GM12878 (cell line): ENCODE measurements at regions not wholly inside any gene's neighbourhood (a gene's known extent, or its start where the extent isn't known, plus 50 kb on each side); places are given as distances from the start of the nearest gene placed in this dataset.

Experiments
- ATAC-seq: fragments of 200-7000 bp; cut with Tn5 transposase; 3 replicates; pipeline ENCODE4 v1.9.1; 2020; ENCODE audit warnings: mild to moderate bottlenecking, moderate library complexity
- BruUV-seq: library from RNA; stranded (reverse); fragments of 400-500 nt; replicated peaks from 2 replicates; lab custom pipeline; 2021; lab: Mats Ljungman, UMichigan
- CTCF ChIA-PET: fragments of 300-600 bp; sonication (Branson Sonifier 250); formaldehyde crosslinking; extraction: SDS; loops from one replicate; lab custom pipeline; 2021; ENCODE audit warnings: inconsistent platforms; lab: Yijun Ruan, JAX
- POLR2A ChIA-PET: fragments of 350-600 bp; formaldehyde crosslinking; extraction: SDS; loops from one replicate; lab custom pipeline; 2021; ENCODE audit warnings: inconsistent platforms; lab: Charles Lee
- RAD21 ChIA-PET: fragments of 300-600 bp; sonication (Branson Sonifier 250); formaldehyde crosslinking; loops from one replicate; lab custom pipeline; 2023; ENCODE audit warnings: antibody characterized with exemption; ENCODE audit not compliant: unreplicated experiment; lab: Charles Lee
- SMC1A ChIA-PET: fragments of 300-600 bp; sonication (Branson Sonifier 250); formaldehyde crosslinking; loops from one replicate; lab custom pipeline; 2023; ENCODE audit not compliant: unreplicated experiment, uncharacterized antibody; lab: Charles Lee
- DNase-seq: peaks from one replicate; pipeline ENCODE4 v3.0.0-alpha.2; 2011; ENCODE audit warnings: low read depth, low spot score
- FAIRE-seq: peaks from 3 replicates; lab custom pipeline; 2011; peaks lifted over from hg19 to GRCh38; lab: Jason Lieb, UNC
- H2AFZ ChIP-seq: 2 replicates; pipeline ENCODE4 v1.6.0; 2011; ENCODE audit warnings: low read depth, low read length, control low read depth; ENCODE audit not compliant: control insufficient read depth
- H3K27ac ChIP-seq: 2 replicates; pipeline ENCODE4 v1.5.1; 2011; ENCODE audit warnings: control low read depth; ENCODE audit not compliant: control insufficient read depth, insufficient read depth
- H3K27me3 ChIP-seq, 2 experiments: replicated peaks in 1 of 2; 2 replicates each; pipeline versions ENCODE4 v1.6.0 to v1.6.1; 2011; ENCODE audit warnings: low read length in 1 of 2; ENCODE audit not compliant: control insufficient read depth in 2 of 2, insufficient read depth in 2 of 2
- H3K36me3 ChIP-seq, 2 experiments: 2 replicates each; pipeline ENCODE4 v1.5.1; 2011; ENCODE audit warnings: low read length in 1 of 2; ENCODE audit not compliant: control insufficient read depth in 2 of 2, insufficient read depth in 2 of 2
- H3K4me1 ChIP-seq: 2 replicates; pipeline ENCODE4 v1.6.1; 2011; ENCODE audit warnings: mild to moderate bottlenecking, low read length, moderate library complexity, mixed read lengths; ENCODE audit not compliant: control insufficient read depth, insufficient read depth
- H3K4me2 ChIP-seq: 2 replicates; pipeline ENCODE4 v1.6.0; 2011; ENCODE audit warnings: control low read depth; ENCODE audit not compliant: control insufficient read depth, insufficient read depth
- H3K4me3 ChIP-seq: fragments of 200-600 bp; sonication (generic); 2 replicates; pipeline ENCODE4 v1.5.1; 2016
- H3K79me2 ChIP-seq: 2 replicates; pipeline ENCODE4 v1.6.0; 2011; ENCODE audit warnings: low read length; ENCODE audit not compliant: control insufficient read depth, insufficient read depth
- H3K9ac ChIP-seq: 2 replicates; pipeline ENCODE4 v1.8.0; 2011; ENCODE audit warnings: low read length, control low read depth, mixed read lengths; ENCODE audit not compliant: control insufficient read depth, insufficient read depth
- H3K9me3 ChIP-seq: replicated peaks from 3 replicates; pipeline ENCODE4 v1.5.1; 2011; ENCODE audit warnings: mild to moderate bottlenecking, low read length; ENCODE audit not compliant: control insufficient read depth, insufficient read depth
- H4K20me1 ChIP-seq: 2 replicates; pipeline ENCODE4 v1.6.0; 2011; ENCODE audit not compliant: control insufficient read depth, insufficient read depth
- BCL11A ChIP-seq: IDR thresholded peaks from 2 replicates; pipeline ENCODE4 v1.6.1; 2011; ENCODE audit warnings: low read depth, low read length
- CBX5 ChIP-seq: sonication (generic); IDR thresholded peaks from 2 replicates; pipeline ENCODE4 v1.6.1; 2016; ENCODE audit warnings: low read depth, moderate library complexity, mild to moderate bottlenecking, inconsistent platforms
- CREB1 ChIP-seq: IDR thresholded peaks from 2 replicates; pipeline ENCODE4 v1.6.1; 2012; ENCODE audit warnings: low read depth, mild to moderate bottlenecking, inconsistent platforms
- EP300 ChIP-seq, 2 experiments: fragments of 150-350 bp in 1 of 2; IDR thresholded peaks; 2 replicates each; pipeline ENCODE4 v1.6.1; 2011 to 2012; ENCODE audit warnings: low read depth in 2 of 2, low read length in 2 of 2, borderline replicate concordance in 1 of 2, improper control_type of control experiment in 1 of 2, inconsistent platforms in 1 of 2; ENCODE audit not compliant: control insufficient read depth in 1 of 2
- HDAC6 ChIP-seq: fragments of 200-600 bp; sonication (generic); IDR thresholded peaks from one replicate; pipeline ENCODE4 v1.8.0; 2017; ENCODE audit warnings: antibody characterized with exemption; ENCODE audit not compliant: unreplicated experiment
- IRF4 ChIP-seq: IDR thresholded peaks from 2 replicates; pipeline ENCODE4 v1.6.1; 2011; ENCODE audit warnings: low read depth, low read length
- MYB ChIP-seq: fragments of 150-350 bp; IDR thresholded peaks from 2 replicates; pipeline ENCODE4 v1.6.1; 2014; ENCODE audit warnings: mild to moderate bottlenecking, low read depth, low read length, borderline replicate concordance
- NR2C2 ChIP-seq: IDR thresholded peaks from 2 replicates; pipeline ENCODE4 v1.6.1; 2011; ENCODE audit warnings: borderline replicate concordance, low read depth; ENCODE audit not compliant: control insufficient read depth, insufficient read length
- POLR2AphosphoS2 ChIP-seq: IDR thresholded peaks from 2 replicates; pipeline ENCODE4 v1.6.1; 2011; ENCODE audit warnings: low read depth, mild to moderate bottlenecking, low read length, improper control_type of control experiment, moderate library complexity
- RELA ChIP-seq: fragments of 450-650 bp; IDR thresholded peaks from 2 replicates; pipeline ENCODE4 v1.8.0; 2014; ENCODE audit warnings: borderline replicate concordance; ENCODE audit not compliant: partially characterized antibody
- SIN3A ChIP-seq: IDR thresholded peaks from 2 replicates; pipeline ENCODE4 v1.6.1; 2012; ENCODE audit warnings: low read depth, low read length, improper control_type of control experiment
- SMAD1 ChIP-seq: fragments of 450-650 bp; IDR thresholded peaks from 2 replicates; pipeline ENCODE4 v1.6.1; 2018; ENCODE audit warnings: mild to moderate bottlenecking, low read depth; ENCODE audit not compliant: partially characterized antibody
- STAT3 ChIP-seq: IDR thresholded peaks from 2 replicates; pipeline ENCODE4 v1.6.1; 2011; ENCODE audit warnings: low read depth, low read length, improper control_type of control experiment
- TCF7 ChIP-seq: IDR thresholded peaks from 2 replicates; pipeline ENCODE4 v1.6.1; 2014; ENCODE audit warnings: antibody characterized with exemption, borderline replicate concordance
- WGBS: methylation state at CpG from one replicate; pipeline ENCODE4 v1.1.6; 2016; ENCODE audit warnings: low lambda C conversion rate; ENCODE audit not compliant: insufficient replicate concordance, insufficient coverage; ENCODE audit errors: missing lambda C conversion rate; 5-methylcytosine and 5-hydroxymethylcytosine counted together
- in situ Hi-C: fragments of 300-500 bp; cut with MboI; formaldehyde crosslinking; loops from 9 replicates; pipeline ENCODE4 v1.14.3; 2018; ENCODE audit warnings: mixed read lengths
- intact Hi-C: fragments of 100-400 bp; cut with micrococcal nuclease; formaldehyde crosslinking; loops from one replicate; pipeline ENCODE4 v1.14.2; 2022; ENCODE audit not compliant: unreplicated experiment
- TF ChIP-seq, protein P1 (sequence below): fragments of 450-650 bp; IDR thresholded peaks from 2 replicates; pipeline ENCODE4 v1.6.1; 2017; ENCODE audit warnings: mild to moderate bottlenecking, moderate library complexity
- TF ChIP-seq, protein P2 (sequence below): fragments of 450-650 bp; formaldehyde crosslinking; IDR thresholded peaks from 2 replicates; pipeline ENCODE4 v1.4.0; 2022; ENCODE audit warnings: mild to moderate bottlenecking, moderate library complexity

DNA sequence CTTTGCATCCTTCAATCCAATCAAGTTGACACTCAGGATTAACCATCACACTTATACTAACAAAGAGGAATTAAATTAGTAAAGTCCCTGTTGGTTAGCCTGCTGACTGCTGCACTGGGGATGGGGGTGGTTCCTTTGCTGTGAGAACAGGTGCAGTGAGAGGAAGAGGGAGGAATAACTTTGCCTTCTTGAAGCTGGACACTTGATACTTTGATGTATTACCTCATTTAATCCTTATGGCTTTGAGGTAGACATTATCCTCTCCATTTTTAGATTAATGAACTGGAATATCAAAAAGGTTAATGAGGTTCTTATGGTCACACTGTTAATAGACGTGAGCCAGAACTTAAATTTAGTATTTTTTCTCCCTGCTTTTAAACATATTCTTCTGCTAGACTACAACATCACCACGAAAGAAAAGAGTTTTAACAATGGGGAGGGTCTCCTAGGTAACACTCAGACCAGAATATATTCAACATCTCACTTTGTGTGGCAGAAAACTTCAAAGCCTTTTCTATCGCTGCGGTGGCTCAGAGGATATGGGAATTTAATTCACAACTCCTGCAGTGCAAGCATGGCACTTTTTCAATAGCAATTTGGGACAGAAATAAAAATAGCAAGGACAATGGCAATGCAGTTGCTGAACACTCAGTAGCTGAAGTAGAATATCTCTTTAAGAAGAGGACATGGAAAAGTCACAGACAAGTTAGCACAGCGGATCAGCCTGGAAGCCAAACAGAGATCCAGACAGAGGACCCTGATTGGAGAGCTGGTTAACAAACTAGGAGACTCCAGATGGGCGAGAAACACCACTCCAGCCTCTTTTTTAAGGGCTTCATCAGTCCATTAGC lies 68.8 kb upstream of the DNAH14 start:
- no peaks in the 10 kb centered on the region for H3K36me3 ChIP-seq
- H3K4me3 ChIP-seq: no peak overlapping the region
- no peaks in the 10 kb centered on the region for H3K79me2 ChIP-seq
- no peaks in the 10 kb centered on the region for H3K4me1 ChIP-seq
- BruUV-seq: no TSS peak
- H3K4me2 ChIP-seq: no peak overlapping the region
- ChIA-PET RAD21 (interaction anchor here (0.8 to 1.8 kb wide), 2 partner anchors 34 to 62 kb away, joined by 4 read pairs; no protein-coding TSS in a partner anchor), POLR2A (no interaction called here), SMC1A (interaction anchor here (2.8 kb wide), 1 partner anchor 62 kb away, joined by 7 read pairs; no protein-coding TSS in a partner anchor), CTCF (interaction anchor here (1.9 to 3.1 kb wide), 3 partner anchors 10 to 347 kb away, joined by 6 to 19 read pairs (median 6); no protein-coding TSS in a partner anchor)
- WGBS: 50% methylated on average over 6 of the region's 6 CpGs
- H3K9me3 ChIP-seq: no peaks in the 10 kb centered on the region; the same call in 2 of the 3 replicates
- TF ChIP-seq, protein P1, sequence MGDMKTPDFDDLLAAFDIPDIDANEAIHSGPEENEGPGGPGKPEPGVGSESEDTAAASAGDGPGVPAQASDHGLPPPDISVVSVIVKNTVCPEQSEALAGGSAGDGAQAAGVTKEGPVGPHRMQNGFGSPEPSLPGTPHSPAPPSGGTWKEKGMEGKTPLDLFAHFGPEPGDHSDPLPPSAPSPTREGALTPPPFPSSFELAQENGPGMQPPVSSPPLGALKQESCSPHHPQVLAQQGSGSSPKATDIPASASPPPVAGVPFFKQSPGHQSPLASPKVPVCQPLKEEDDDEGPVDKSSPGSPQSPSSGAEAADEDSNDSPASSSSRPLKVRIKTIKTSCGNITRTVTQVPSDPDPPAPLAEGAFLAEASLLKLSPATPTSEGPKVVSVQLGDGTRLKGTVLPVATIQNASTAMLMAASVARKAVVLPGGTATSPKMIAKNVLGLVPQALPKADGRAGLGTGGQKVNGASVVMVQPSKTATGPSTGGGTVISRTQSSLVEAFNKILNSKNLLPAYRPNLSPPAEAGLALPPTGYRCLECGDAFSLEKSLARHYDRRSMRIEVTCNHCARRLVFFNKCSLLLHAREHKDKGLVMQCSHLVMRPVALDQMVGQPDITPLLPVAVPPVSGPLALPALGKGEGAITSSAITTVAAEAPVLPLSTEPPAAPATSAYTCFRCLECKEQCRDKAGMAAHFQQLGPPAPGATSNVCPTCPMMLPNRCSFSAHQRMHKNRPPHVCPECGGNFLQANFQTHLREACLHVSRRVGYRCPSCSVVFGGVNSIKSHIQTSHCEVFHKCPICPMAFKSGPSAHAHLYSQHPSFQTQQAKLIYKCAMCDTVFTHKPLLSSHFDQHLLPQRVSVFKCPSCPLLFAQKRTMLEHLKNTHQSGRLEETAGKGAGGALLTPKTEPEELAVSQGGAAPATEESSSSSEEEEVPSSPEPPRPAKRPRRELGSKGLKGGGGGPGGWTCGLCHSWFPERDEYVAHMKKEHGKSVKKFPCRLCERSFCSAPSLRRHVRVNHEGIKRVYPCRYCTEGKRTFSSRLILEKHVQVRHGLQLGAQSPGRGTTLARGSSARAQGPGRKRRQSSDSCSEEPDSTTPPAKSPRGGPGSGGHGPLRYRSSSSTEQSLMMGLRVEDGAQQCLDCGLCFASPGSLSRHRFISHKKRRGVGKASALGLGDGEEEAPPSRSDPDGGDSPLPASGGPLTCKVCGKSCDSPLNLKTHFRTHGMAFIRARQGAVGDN: no peak
- TF ChIP-seq EP300 (IDR thresholded peaks at IDR 0.05; ENCODE audit: borderline replicate concordance in 1 of 2, control insufficient read depth in 1 of 2, low read depth in 2 of 2, low read length in 2 of 2) (no peak), POLR2AphosphoS2 (no peak), CREB1 (no peak), SIN3A (no peak), CBX5 (no peak), HDAC6 (no peak), NR2C2 (no peak), MYB (no peak), IRF4 (no peak), TCF7 (no peak), STAT3 (no peak), BCL11A (no peak), RELA (no peak), SMAD1 (no peak)
- TF ChIP-seq, protein P2, sequence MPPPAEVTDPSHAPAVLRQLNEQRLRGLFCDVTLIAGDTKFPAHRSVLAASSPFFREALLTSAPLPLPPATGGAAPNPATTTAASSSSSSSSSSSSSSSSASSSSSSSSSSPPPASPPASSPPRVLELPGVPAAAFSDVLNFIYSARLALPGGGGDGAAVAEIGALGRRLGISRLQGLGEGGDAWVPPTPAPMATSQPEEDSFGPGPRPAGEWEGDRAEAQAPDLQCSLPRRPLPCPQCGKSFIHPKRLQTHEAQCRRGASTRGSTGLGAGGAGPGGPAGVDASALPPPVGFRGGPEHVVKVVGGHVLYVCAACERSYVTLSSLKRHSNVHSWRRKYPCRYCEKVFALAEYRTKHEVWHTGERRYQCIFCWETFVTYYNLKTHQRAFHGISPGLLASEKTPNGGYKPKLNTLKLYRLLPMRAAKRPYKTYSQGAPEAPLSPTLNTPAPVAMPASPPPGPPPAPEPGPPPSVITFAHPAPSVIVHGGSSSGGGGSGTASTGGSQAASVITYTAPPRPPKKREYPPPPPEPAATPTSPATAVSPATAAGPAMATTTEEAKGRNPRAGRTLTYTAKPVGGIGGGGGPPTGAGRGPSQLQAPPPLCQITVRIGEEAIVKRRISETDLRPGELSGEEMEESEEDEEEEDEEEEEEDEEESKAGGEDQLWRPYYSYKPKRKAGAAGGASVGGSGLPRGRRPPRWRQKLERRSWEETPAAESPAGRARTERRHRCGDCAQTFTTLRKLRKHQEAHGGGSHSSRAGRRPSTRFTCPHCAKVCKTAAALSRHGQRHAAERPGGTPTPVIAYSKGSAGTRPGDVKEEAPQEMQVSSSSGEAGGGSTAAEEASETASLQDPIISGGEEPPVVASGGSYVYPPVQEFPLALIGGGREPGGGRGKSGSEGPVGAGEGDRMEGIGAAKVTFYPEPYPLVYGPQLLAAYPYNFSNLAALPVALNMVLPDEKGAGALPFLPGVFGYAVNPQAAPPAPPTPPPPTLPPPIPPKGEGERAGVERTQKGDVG (CRISPR knock-in tag): no peak
- FAIRE-seq: no peak
- H3K27ac ChIP-seq: no peak overlapping the region
- H3K27me3 ChIP-seq: no peaks in the 10 kb centered on the region; a peak in 1 of 4 replicates
- no peak overlapping the region for H2AFZ ChIP-seq
- ATAC-seq: no peak
- no peaks in the 10 kb centered on the region for H4K20me1 ChIP-seq
- H3K9ac ChIP-seq: no peak overlapping the region
- in situ Hi-C loops: no loop called here
- intact Hi-C loops: no loop called here
- DNase-seq: no peak
